DOHH2 (cell line): ENCODE measurements at regions not wholly inside any gene's neighbourhood (a gene's known extent, or its start where the extent isn't known, plus 50 kb on each side); places are given as distances from the start of the nearest gene placed in this dataset.

Source experiments
- EZH2phosphoT487 ChIP-seq: fragments of 200-600 bp; sonication (generic); IDR thresholded peaks from 2 replicates; pipeline ENCODE4 v1.6.1; 2017; ENCODE audit warnings: borderline replicate concordance, mild to moderate bottlenecking, antibody characterized with exemption, low read length, moderate library complexity, mixed read lengths
- TF ChIP-seq, protein P1 (sequence below): fragments of 200-600 bp; sonication (generic); IDR thresholded peaks from one replicate; pipeline ENCODE4 v1.5.1; 2014; ENCODE audit warnings: antibody characterized with exemption, mild to moderate bottlenecking, low read depth, low read length; ENCODE audit not compliant: poor library complexity, severe bottlenecking

DNA sequence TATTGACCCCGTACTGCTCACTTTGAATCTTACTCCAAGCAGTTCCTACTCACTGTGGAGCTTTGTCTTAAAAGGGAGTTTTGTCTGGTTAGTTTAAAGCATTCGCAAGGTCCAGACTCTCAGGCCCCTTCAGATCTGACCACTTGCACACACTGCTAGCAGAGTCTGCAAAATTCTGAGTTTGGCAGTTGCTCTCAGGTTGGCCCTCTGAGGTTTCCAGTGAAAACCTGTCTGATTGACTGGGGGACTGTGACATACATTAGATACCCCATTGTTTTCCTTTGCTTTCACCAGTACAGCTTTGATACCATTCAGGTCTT lies 149.2 kb downstream of the XPNPEP1 start:
- TF ChIP-seq, protein P1, sequence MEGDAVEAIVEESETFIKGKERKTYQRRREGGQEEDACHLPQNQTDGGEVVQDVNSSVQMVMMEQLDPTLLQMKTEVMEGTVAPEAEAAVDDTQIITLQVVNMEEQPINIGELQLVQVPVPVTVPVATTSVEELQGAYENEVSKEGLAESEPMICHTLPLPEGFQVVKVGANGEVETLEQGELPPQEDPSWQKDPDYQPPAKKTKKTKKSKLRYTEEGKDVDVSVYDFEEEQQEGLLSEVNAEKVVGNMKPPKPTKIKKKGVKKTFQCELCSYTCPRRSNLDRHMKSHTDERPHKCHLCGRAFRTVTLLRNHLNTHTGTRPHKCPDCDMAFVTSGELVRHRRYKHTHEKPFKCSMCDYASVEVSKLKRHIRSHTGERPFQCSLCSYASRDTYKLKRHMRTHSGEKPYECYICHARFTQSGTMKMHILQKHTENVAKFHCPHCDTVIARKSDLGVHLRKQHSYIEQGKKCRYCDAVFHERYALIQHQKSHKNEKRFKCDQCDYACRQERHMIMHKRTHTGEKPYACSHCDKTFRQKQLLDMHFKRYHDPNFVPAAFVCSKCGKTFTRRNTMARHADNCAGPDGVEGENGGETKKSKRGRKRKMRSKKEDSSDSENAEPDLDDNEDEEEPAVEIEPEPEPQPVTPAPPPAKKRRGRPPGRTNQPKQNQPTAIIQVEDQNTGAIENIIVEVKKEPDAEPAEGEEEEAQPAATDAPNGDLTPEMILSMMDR: no peak
- no peak for TF ChIP-seq EZH2phosphoT487
